ENCODE measurements at regions not wholly inside any gene's neighbourhood (a gene's known extent, or its start where the extent isn't known, plus 50 kb on each side); places are given as distances from the start of the nearest gene placed in this dataset.

- TF ChIP-seq, protein P1, sequence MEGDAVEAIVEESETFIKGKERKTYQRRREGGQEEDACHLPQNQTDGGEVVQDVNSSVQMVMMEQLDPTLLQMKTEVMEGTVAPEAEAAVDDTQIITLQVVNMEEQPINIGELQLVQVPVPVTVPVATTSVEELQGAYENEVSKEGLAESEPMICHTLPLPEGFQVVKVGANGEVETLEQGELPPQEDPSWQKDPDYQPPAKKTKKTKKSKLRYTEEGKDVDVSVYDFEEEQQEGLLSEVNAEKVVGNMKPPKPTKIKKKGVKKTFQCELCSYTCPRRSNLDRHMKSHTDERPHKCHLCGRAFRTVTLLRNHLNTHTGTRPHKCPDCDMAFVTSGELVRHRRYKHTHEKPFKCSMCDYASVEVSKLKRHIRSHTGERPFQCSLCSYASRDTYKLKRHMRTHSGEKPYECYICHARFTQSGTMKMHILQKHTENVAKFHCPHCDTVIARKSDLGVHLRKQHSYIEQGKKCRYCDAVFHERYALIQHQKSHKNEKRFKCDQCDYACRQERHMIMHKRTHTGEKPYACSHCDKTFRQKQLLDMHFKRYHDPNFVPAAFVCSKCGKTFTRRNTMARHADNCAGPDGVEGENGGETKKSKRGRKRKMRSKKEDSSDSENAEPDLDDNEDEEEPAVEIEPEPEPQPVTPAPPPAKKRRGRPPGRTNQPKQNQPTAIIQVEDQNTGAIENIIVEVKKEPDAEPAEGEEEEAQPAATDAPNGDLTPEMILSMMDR (IDR thresholded peaks at IDR 0.05; ENCODE audit: low read depth, low read length, poor library complexity, severe bottlenecking) = no peak
- TF ChIP-seq EZH2phosphoT487 (IDR thresholded peaks at IDR 0.05; ENCODE audit: borderline replicate concordance, low read length) = no peak
Measured at GRCh38 chr3:191972714-191973398, 511.9 kb downstream of the PYDC2 start.

Measured in DOHH2 (cell line).